Breast epithelium (tissue), 4 donors: ENCODE measurements at regions not wholly inside any gene's neighbourhood (a gene's known extent, or its start where the extent isn't known, plus 50 kb on each side); places are given as distances from the start of the nearest gene placed in this dataset.

Source experiments
- DNase-seq, 2 donors: peaks; one replicate each; pipeline ENCODE4 v3.0.0-alpha.2; 2019; ENCODE audit warnings: low spot score in 2 of 2
- H3K27ac ChIP-seq, 2 donors: fragments of 200-600 bp; sonication (generic) in 1 of 2; one replicate each; pipeline ENCODE4 v1.5.1; 2016 to 2019; ENCODE audit warnings: mild to moderate bottlenecking in 1 of 2
- H3K27me3 ChIP-seq, 2 donors: fragments of 200-600 bp; sonication (generic) in 1 of 2; one replicate each; pipeline versions ENCODE4 v1.5.1 to v1.6.0; 2017 to 2019; ENCODE audit warnings: control low read depth in 1 of 2, mild to moderate bottlenecking in 1 of 2
- H3K36me3 ChIP-seq: fragments of 200-600 bp; one replicate; pipeline ENCODE4 v1.5.1; 2019
- H3K4me1 ChIP-seq, 2 donors: fragments of 200-600 bp; sonication (generic); one replicate each; pipeline ENCODE4 v1.5.1; 2016 to 2019; ENCODE audit warnings: control low read depth in 1 of 2
- H3K4me3 ChIP-seq, 3 donors: fragments of 200-600 bp; sonication (generic); 1 replicate in 2 of 3; 2 replicates in 1 of 3; pipeline ENCODE4 v1.5.1; 2016 to 2019; ENCODE audit warnings: mild to moderate bottlenecking in 3 of 3, moderate library complexity in 2 of 3
- H3K9me3 ChIP-seq, 2 donors: fragments of 200-600 bp; sonication (generic) in 1 of 2; one replicate each; pipeline ENCODE4 v1.5.1; 2016 to 2019; ENCODE audit warnings: control low read depth in 1 of 2
- CTCF ChIP-seq, 3 donors: fragments of 450-650 bp; IDR thresholded peaks; one replicate each; pipeline ENCODE4 v1.5.1; 2016 to 2017; ENCODE audit warnings: antibody characterized with exemption in 3 of 3, mild to moderate bottlenecking in 3 of 3, moderate library complexity in 3 of 3
- POLR2A ChIP-seq: fragments of 450-650 bp; IDR thresholded peaks from one replicate; pipeline ENCODE4 v1.6.1; 2016; ENCODE audit warnings: antibody characterized with exemption, mild to moderate bottlenecking, moderate library complexity
- POLR2AphosphoS5 ChIP-seq, 3 donors: sonication (generic); formaldehyde crosslinking; IDR thresholded peaks; one replicate each; pipeline ENCODE4 v1.6.1; 2017; ENCODE audit warnings: antibody characterized with exemption in 3 of 3
- intact Hi-C: fragments of 100-400 bp; cut with DNase I; formaldehyde crosslinking; loops from one replicate; pipeline ENCODE4 v1.15.1; 2023; ENCODE audit warnings: low total_unique reads

GRCh38 chr12:94032368-94032767 lies 116.0 kb upstream of the PLXNC1 start:
- no peaks in the 10 kb centered on the region for H3K27me3 ChIP-seq
- H3K4me3 ChIP-seq, result no peak overlapping the region
- no peaks in the 10 kb centered on the region for H3K36me3 ChIP-seq
- TF ChIP-seq POLR2A, result no peak
- TF ChIP-seq CTCF (IDR thresholded peaks at IDR 0.05), result no peak
- TF ChIP-seq POLR2AphosphoS5 (IDR thresholded peaks at IDR 0.05), result no peak
- intact Hi-C loops, result no loop called here
- peaks cover 0 to 7% of the 10 kb centered on the region in 2 donors for H3K9me3 ChIP-seq
- no peak overlapping the region for H3K27ac ChIP-seq
- DNase-seq, result no peak
- no peaks in the 10 kb centered on the region for H3K4me1 ChIP-seq

GRCh38 chr12:94033101-94033500 lies 115.3 kb upstream of the PLXNC1 start:
- TF ChIP-seq CTCF (IDR thresholded peaks at IDR 0.05) (no peak), POLR2A (no peak), POLR2AphosphoS5 (IDR thresholded peaks at IDR 0.05) (no peak)
- no peaks in the 10 kb centered on the region for H3K4me1 ChIP-seq
- H3K4me3 ChIP-seq, result no peak overlapping the region
- H3K27me3 ChIP-seq, result no peaks in the 10 kb centered on the region
- intact Hi-C loops, result no loop called here
- no peaks in the 10 kb centered on the region for H3K36me3 ChIP-seq
- H3K27ac ChIP-seq, result no peak overlapping the region
- DNase-seq, result no peak
- H3K9me3 ChIP-seq, result peaks cover under 1 to 7% of the 10 kb centered on the region in 2 donors

- no peak overlapping the region for H3K4me3 ChIP-seq
- intact Hi-C loops, result no loop called here
- peaks cover 4 to 7% of the 10 kb centered on the region in 2 donors for H3K9me3 ChIP-seq
- H3K27me3 ChIP-seq, result no peaks in the 10 kb centered on the region
- H3K36me3 ChIP-seq, result no peaks in the 10 kb centered on the region
- TF ChIP-seq POLR2A (no peak), CTCF (IDR thresholded peaks at IDR 0.05) (no peak), POLR2AphosphoS5 (IDR thresholded peaks at IDR 0.05) (no peak)
- H3K4me1 ChIP-seq, result no peaks in the 10 kb centered on the region
- no peak for DNase-seq
- no peak overlapping the region for H3K27ac ChIP-seq
Observed at GRCh38 chr12:94033784-94034183, 114.6 kb upstream of the PLXNC1 start.

- H3K4me3 ChIP-seq, result no peak overlapping the region
- H3K27me3 ChIP-seq, result no peaks in the 10 kb centered on the region
- H3K4me1 ChIP-seq, result no peaks in the 10 kb centered on the region
- TF ChIP-seq POLR2AphosphoS5 (IDR thresholded peaks at IDR 0.05), result no peak
- TF ChIP-seq POLR2A, result no peak
- no peak for TF ChIP-seq CTCF (IDR thresholded peaks at IDR 0.05)
- DNase-seq, result no peak
- intact Hi-C loops, result no loop called here
- no peak overlapping the region for H3K27ac ChIP-seq
- peaks cover 4 to 11% of the 10 kb centered on the region in 2 donors for H3K9me3 ChIP-seq
- H3K36me3 ChIP-seq, result no peaks in the 10 kb centered on the region
Observed at GRCh38 chr12:94037444-94037843, 110.9 kb upstream of the PLXNC1 start.

- Histone ChIP-seq H3K9me3 (peaks cover 4 to 11% of the 10 kb centered on the region in 2 donors), H3K4me3 (no peak overlapping the region), H3K27me3 (no peaks in the 10 kb centered on the region), H3K27ac (no peak overlapping the region), H3K4me1 (no peaks in the 10 kb centered on the region), H3K36me3 (no peaks in the 10 kb centered on the region)
- no peak for TF ChIP-seq CTCF (IDR thresholded peaks at IDR 0.05)
- intact Hi-C loops, result no loop called here
- DNase-seq, result no peak
Observed at GRCh38 chr12:94038605-94039004, 109.8 kb upstream of the PLXNC1 start.
